ENCODE measurements at regions not wholly inside any gene's neighbourhood (a gene's known extent, or its start where the extent isn't known, plus 50 kb on each side); places are given as distances from the start of the nearest gene placed in this dataset.
A peak's percentile ranks its signal among the peaks of the same experiment; 100 is the strongest.

GRCh38 chr2:67642961-67643360, 245.8 kb downstream of the ETAA1 start:
- DNase-seq (ENCODE audit: low read depth): no peak
- in situ Hi-C loops (cut with HindIII; ENCODE audit: low sequenced_read_pairs): no loop called here
- TF ChIP-seq CTCF (IDR thresholded peaks at IDR 0.05; ENCODE audit: low read depth, low read length, missing control alignments): no peak
- H3K4me3 ChIP-seq (ENCODE audit: low read depth, low read length): no peak overlapping the region

GRCh38 chr2:67645280-67646138, 248.4 kb downstream of the ETAA1 start:
- no peak for DNase-seq (ENCODE audit: low read depth)
- in situ Hi-C loops (cut with HindIII; ENCODE audit: low sequenced_read_pairs): no loop called here
- TF ChIP-seq CTCF (IDR thresholded peaks at IDR 0.05; ENCODE audit: low read depth, low read length, missing control alignments): no peak
- H3K4me3 ChIP-seq (ENCODE audit: low read depth, low read length): no peak overlapping the region

GRCh38 chr2:67646714-67647333, 249.7 kb downstream of the ETAA1 start:
- no peak for TF ChIP-seq CTCF (IDR thresholded peaks at IDR 0.05; ENCODE audit: low read depth, low read length, missing control alignments)
- DNase-seq (ENCODE audit: low read depth): no peak
- no peak overlapping the region for H3K4me3 ChIP-seq (ENCODE audit: low read depth, low read length)
- in situ Hi-C loops (cut with HindIII; ENCODE audit: low sequenced_read_pairs): no loop called here

- TF ChIP-seq CTCF (IDR thresholded peaks at IDR 0.05; ENCODE audit: low read depth, low read length, missing control alignments): no peak
- DNase-seq (ENCODE audit: low read depth): peak; percentile 41
- in situ Hi-C loops (cut with HindIII; ENCODE audit: low sequenced_read_pairs): no loop called here
- no peak overlapping the region for H3K4me3 ChIP-seq (ENCODE audit: low read depth, low read length)
Measured at GRCh38 chr2:67649331-67650261, 252.5 kb downstream of the ETAA1 start.

- H3K4me3 ChIP-seq (ENCODE audit: low read depth, low read length): no peak overlapping the region
- peak; percentile 88 for DNase-seq (ENCODE audit: low read depth)
- peak; percentile 85 for TF ChIP-seq CTCF (IDR thresholded peaks at IDR 0.05; ENCODE audit: low read depth, low read length, missing control alignments)
- in situ Hi-C loops (cut with HindIII; ENCODE audit: low sequenced_read_pairs): no loop called here
Measured at GRCh38 chr2:67650291-67651133, 253.4 kb downstream of the ETAA1 start.
